HG03342 (cell line): ENCODE measurements at regions not wholly inside any gene's neighbourhood (a gene's known extent, or its start where the extent isn't known, plus 50 kb on each side); places are given as distances from the start of the nearest gene placed in this dataset.

Experiments
- ATAC-seq: cut with Tn5 transposase; IDR thresholded peaks from one replicate; pipeline ENCODE4 v1.9.1; 2021; ENCODE audit warnings: mild to moderate bottlenecking, moderate library complexity; ENCODE audit not compliant: unreplicated experiment

- ATAC-seq: no peak
Measured at GRCh38 chr2:19614066-19614465, 255.6 kb upstream of the OSR1 start.

- ATAC-seq: no peak
Measured at GRCh38 chr2:19611491-19612332, 253.3 kb upstream of the OSR1 start.

- no peak for ATAC-seq
Measured at GRCh38 chr2:19609266-19609665, 250.8 kb upstream of the OSR1 start.

- no peak for ATAC-seq
Measured at GRCh38 chr2:19607931-19608771, 249.7 kb upstream of the OSR1 start.

GRCh38 chr2:19607400-19607799, 249.0 kb upstream of the OSR1 start:
- no peak for ATAC-seq

GRCh38 chr2:19600982-19601381, 242.6 kb upstream of the OSR1 start:
- no peak for ATAC-seq

- no peak for ATAC-seq
Measured at GRCh38 chr2:19600506-19600905, 242.1 kb upstream of the OSR1 start.

GRCh38 chr2:19598971-19599370, 240.5 kb upstream of the OSR1 start:
- ATAC-seq: no peak

GRCh38 chr2:19592197-19592596, 233.8 kb upstream of the OSR1 start:
- ATAC-seq: no peak

GRCh38 chr2:19589791-19590190, 231.4 kb upstream of the OSR1 start:
- no peak for ATAC-seq

GRCh38 chr2:19580830-19581229, 222.4 kb upstream of the OSR1 start:
- no peak for ATAC-seq

GRCh38 chr2:19580264-19580663, 221.8 kb upstream of the OSR1 start:
- no peak for ATAC-seq

- no peak for ATAC-seq
Measured at GRCh38 chr2:19579461-19579860, 221.0 kb upstream of the OSR1 start.

- ATAC-seq: no peak
Measured at GRCh38 chr2:19577723-19578122, 219.3 kb upstream of the OSR1 start.

- no peak for ATAC-seq
Measured at GRCh38 chr2:19576411-19576810, 218.0 kb upstream of the OSR1 start.

GRCh38 chr2:19575641-19576040, 217.2 kb upstream of the OSR1 start:
- no peak for ATAC-seq

GRCh38 chr2:19574778-19575260, 216.4 kb upstream of the OSR1 start:
- ATAC-seq: no peak

- ATAC-seq: no peak
Measured at GRCh38 chr2:19573784-19574183, 215.4 kb upstream of the OSR1 start.

- no peak for ATAC-seq
Measured at GRCh38 chr2:19571773-19572172, 213.3 kb upstream of the OSR1 start.

GRCh38 chr2:19569300-19569791, 210.9 kb upstream of the OSR1 start:
- ATAC-seq: no peak

- ATAC-seq: no peak
Measured at GRCh38 chr2:19568809-19569208, 210.4 kb upstream of the OSR1 start.

- no peak for ATAC-seq
Measured at GRCh38 chr2:19560785-19561184, 202.4 kb upstream of the OSR1 start.
